SK-N-SH treated with all-trans-retinoic acid at 6 μM for 48 hours (cell line): ENCODE measurements at regions not wholly inside any gene's neighbourhood (a gene's known extent, or its start where the extent isn't known, plus 50 kb on each side); places are given as distances from the start of the nearest gene placed in this dataset.

Experiments
- ATAC-seq: fragments of 200-7000 bp; cut with Tn5 transposase; 3 replicates; pipeline ENCODE4 v1.9.1; 2020; ENCODE audit warnings: mild to moderate bottlenecking, moderate library complexity
- ARNTL ChIP-seq: fragments of 450-650 bp; formaldehyde crosslinking; IDR thresholded peaks from 2 replicates; pipeline ENCODE4 v1.5.0; 2020; ENCODE audit warnings: low read depth, mild to moderate bottlenecking, moderate library complexity, borderline replicate concordance
- BACH2 ChIP-seq: fragments of 250-450 bp; sonication (Bioruptor Pico); IDR thresholded peaks from 2 replicates; pipeline ENCODE4 v1.9.0; 2021; ENCODE audit warnings: mild to moderate bottlenecking, borderline replicate concordance
- CSDC2 ChIP-seq: fragments of 250-450 bp; sonication (Bioruptor Pico); IDR thresholded peaks from 2 replicates; pipeline ENCODE4 v1.5.0; 2020; ENCODE audit warnings: mild to moderate bottlenecking, moderate library complexity
- ESRRG ChIP-seq: fragments of 250-450 bp; sonication (Bioruptor Pico); IDR thresholded peaks from 2 replicates; pipeline ENCODE4 v1.6.1; 2021; ENCODE audit warnings: mild to moderate bottlenecking
- GLIS3 ChIP-seq: fragments of 250-450 bp; sonication (Bioruptor Pico); IDR thresholded peaks from 2 replicates; pipeline ENCODE4 v1.5.0; 2020; ENCODE audit warnings: mild to moderate bottlenecking, moderate library complexity
- ISL1 ChIP-seq: fragments of 250-450 bp; sonication (Bioruptor Pico); IDR thresholded peaks from 2 replicates; pipeline ENCODE4 v2.1.2; 2022; ENCODE audit warnings: mild to moderate bottlenecking, moderate library complexity
- OSR1 ChIP-seq: fragments of 250-450 bp; sonication (Bioruptor Pico); IDR thresholded peaks from 2 replicates; pipeline ENCODE4 v1.8.0; 2022; ENCODE audit warnings: moderate library complexity, mild to moderate bottlenecking, inconsistent platforms
- PATZ1 ChIP-seq: fragments of 250-450 bp; sonication (Bioruptor Pico); IDR thresholded peaks from 2 replicates; pipeline ENCODE4 v1.8.0; 2020; ENCODE audit warnings: mild to moderate bottlenecking, moderate library complexity, borderline replicate concordance
- POU6F1 ChIP-seq: fragments of 250-450 bp; sonication (Bioruptor Pico); IDR thresholded peaks from 2 replicates; pipeline ENCODE4 v1.8.0; 2021; ENCODE audit warnings: low read depth, mild to moderate bottlenecking, moderate library complexity, borderline replicate concordance
- PPARA ChIP-seq: fragments of 250-450 bp; sonication (Bioruptor Pico); IDR thresholded peaks from 2 replicates; pipeline ENCODE4 v1.5.0; 2020; ENCODE audit warnings: mild to moderate bottlenecking, borderline replicate concordance
- RARB ChIP-seq: fragments of 250-450 bp; sonication (Bioruptor Pico); IDR thresholded peaks from 2 replicates; pipeline ENCODE4 v1.8.0; 2021; ENCODE audit warnings: mild to moderate bottlenecking, moderate library complexity
- SNAI2 ChIP-seq: fragments of 250-450 bp; sonication (Bioruptor Pico); IDR thresholded peaks from 2 replicates; pipeline ENCODE4 v1.5.0; 2020; ENCODE audit warnings: mild to moderate bottlenecking, moderate library complexity
- TCF4 ChIP-seq: fragments of 250-450 bp; sonication (Bioruptor Pico); IDR thresholded peaks from 2 replicates; pipeline ENCODE4 v1.8.0; 2021; ENCODE audit warnings: mild to moderate bottlenecking, moderate library complexity, borderline replicate concordance
- TSHZ2 ChIP-seq: fragments of 250-450 bp; sonication (Bioruptor Pico); IDR thresholded peaks from 2 replicates; pipeline ENCODE4 v1.5.0; 2020; ENCODE audit warnings: mild to moderate bottlenecking, moderate library complexity
- ZFP3 ChIP-seq: fragments of 250-450 bp; sonication (Bioruptor Pico); IDR thresholded peaks from 2 replicates; pipeline ENCODE4 v1.5.0; 2020; ENCODE audit warnings: mild to moderate bottlenecking, moderate library complexity
- ZFP30 ChIP-seq: fragments of 450-650 bp; formaldehyde crosslinking; IDR thresholded peaks from 2 replicates; pipeline ENCODE4 v1.5.0; 2022; ENCODE audit warnings: mild to moderate bottlenecking, moderate library complexity
- ZNF565 ChIP-seq: fragments of 450-650 bp; formaldehyde crosslinking; conservative IDR thresholded peaks from 2 replicates; pipeline ENCODE4 v1.5.0; 2020; ENCODE audit warnings: low read depth, mild to moderate bottlenecking, moderate library complexity
- ZNF70 ChIP-seq: fragments of 450-650 bp; formaldehyde crosslinking; IDR thresholded peaks from 2 replicates; pipeline ENCODE4 v1.5.0; 2020; ENCODE audit warnings: mild to moderate bottlenecking, moderate library complexity
- ZNF8 ChIP-seq: fragments of 450-650 bp; formaldehyde crosslinking; IDR thresholded peaks from 2 replicates; pipeline ENCODE4 v1.5.0; 2020; ENCODE audit warnings: mild to moderate bottlenecking, moderate library complexity
- TF ChIP-seq, protein P1 (sequence below): fragments of 250-450 bp; sonication (Bioruptor Pico); IDR thresholded peaks from 2 replicates; pipeline ENCODE4 v1.5.1; 2021; ENCODE audit warnings: mild to moderate bottlenecking, moderate library complexity

DNA sequence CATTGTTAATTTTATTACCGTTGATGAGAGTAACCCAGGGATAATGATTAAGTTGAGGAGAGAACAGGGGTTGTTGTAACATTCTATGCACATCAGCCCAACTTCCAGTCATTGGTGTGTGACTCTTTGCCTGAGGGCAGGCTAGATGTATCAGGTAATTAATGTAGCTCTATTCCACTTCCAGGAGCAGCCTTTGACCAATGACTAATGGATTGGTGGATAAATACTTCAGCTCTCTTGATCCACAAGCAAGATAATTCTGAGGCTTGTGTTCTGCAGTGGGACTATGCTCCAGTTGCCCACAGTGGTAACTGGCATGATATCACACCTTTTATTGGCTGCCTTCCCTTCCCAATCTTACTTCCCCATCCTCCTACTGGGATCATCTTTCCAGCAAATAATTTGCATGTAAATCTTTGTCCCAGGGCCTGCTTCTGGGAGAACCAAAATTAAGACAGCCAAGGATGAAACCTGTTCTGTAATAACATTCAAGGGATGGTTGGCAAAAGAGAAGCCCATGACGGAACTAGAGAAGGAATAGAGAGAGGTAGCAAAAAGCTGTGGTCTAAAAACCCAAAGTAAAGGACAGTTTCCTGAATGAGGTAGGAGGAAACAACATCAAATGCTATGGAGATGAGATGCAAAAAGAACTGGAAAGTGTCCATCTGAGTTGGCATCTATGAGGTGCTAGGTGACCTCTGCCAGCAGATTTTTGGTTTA, 241.4 kb upstream of the RPS6KA3 start:
- TF ChIP-seq, protein P1, sequence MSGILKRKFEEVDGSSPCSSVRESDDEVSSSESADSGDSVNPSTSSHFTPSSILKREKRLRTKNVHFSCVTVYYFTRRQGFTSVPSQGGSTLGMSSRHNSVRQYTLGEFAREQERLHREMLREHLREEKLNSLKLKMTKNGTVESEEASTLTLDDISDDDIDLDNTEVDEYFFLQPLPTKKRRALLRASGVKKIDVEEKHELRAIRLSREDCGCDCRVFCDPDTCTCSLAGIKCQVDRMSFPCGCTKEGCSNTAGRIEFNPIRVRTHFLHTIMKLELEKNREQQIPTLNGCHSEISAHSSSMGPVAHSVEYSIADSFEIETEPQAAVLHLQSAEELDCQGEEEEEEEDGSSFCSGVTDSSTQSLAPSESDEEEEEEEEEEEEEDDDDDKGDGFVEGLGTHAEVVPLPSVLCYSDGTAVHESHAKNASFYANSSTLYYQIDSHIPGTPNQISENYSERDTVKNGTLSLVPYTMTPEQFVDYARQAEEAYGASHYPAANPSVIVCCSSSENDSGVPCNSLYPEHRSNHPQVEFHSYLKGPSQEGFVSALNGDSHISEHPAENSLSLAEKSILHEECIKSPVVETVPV, result no peak
- TF ChIP-seq OSR1 (no peak), BACH2 (CRISPR knock-in tag) (no peak), ESRRG (CRISPR knock-in tag) (no peak), ZNF565 (CRISPR knock-in tag) (no peak), ARNTL (CRISPR knock-in tag) (no peak), ZNF8 (no peak), GLIS3 (CRISPR knock-in tag) (no peak)
- TF ChIP-seq, all 23 proteins: peak for 0
- ATAC-seq, result no peak

GRCh38 chrX:20506739-20507138, 240.0 kb upstream of the RPS6KA3 start:
- no peak for ATAC-seq
- TF ChIP-seq ISL1 (no peak), PPARA (CRISPR knock-in tag) (no peak), TCF4 (CRISPR knock-in tag) (no peak), ARNTL (CRISPR knock-in tag) (no peak), ZFP3 (no peak)

DNA sequence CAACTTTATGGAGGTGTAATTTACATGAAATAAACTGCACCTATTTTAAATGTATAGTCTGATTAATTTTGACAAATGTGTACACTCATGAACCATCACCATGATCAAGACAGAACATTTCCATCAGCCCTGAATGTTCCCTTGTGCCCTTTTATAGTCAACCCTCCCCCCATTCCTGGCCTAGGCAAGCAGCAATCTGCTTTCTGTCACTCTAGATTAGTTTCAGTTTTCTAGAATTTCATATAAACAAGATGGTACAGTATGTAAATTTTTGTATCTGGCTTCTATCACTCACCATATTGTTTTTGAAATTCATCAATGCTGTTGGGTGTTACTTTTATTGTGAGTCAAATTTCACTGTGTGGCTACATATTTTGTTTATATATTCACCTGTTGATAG, 234.2 kb upstream of the RPS6KA3 start:
- no peak for TF ChIP-seq POU6F1 (CRISPR knock-in tag)
- TF ChIP-seq BACH2 (CRISPR knock-in tag), result no peak
- TF ChIP-seq RARB (CRISPR knock-in tag), result no peak
- TF ChIP-seq ZNF70, result no peak
- TF ChIP-seq SNAI2 (CRISPR knock-in tag), result no peak
- no peak for TF ChIP-seq ARNTL (CRISPR knock-in tag)
- no peak for ATAC-seq

DNA sequence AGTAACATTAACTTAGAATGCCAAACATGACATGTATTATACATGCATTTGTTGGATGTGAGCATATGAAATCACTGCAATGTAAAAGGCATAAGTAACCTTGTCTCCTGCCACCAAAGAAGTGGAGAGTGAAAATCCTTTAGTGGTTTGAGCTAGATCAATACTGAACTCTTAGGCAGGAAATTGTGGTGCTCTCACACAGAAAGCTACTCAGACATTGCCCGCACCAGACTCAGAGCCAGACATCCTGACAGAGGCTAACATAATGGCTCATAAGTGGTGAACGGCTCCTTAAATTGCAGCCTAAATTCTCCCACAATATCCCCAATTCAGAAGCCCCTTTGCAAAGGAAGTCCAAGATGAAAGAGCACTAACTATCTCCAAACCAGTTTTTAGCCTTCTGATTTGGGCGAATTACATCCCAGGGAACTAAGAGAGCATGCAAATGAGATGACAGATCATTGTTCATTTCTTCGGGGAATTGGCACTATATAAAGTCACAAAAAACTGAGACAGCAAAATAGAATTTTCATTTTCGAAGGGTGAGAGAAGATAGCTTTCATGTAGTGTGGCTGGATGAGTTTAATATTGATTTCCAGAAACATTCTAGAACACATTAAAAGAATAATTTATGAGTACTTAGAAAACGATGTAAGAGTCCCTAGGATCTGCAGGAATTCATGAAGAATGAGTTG, 233.6 kb upstream of the RPS6KA3 start:
- peak; percentile 46 for ATAC-seq
- TF ChIP-seq ISL1 (no peak), ZNF565 (CRISPR knock-in tag) (no peak), ZFP30 (CRISPR knock-in tag) (no peak), ZFP3 (no peak), PATZ1 (CRISPR knock-in tag) (no peak), ZNF8 (no peak), BACH2 (CRISPR knock-in tag) (no peak), TSHZ2 (CRISPR knock-in tag) (no peak), SNAI2 (CRISPR knock-in tag) (no peak), ESRRG (CRISPR knock-in tag) (no peak), CSDC2 (CRISPR knock-in tag) (no peak), RARB (CRISPR knock-in tag) (no peak), PPARA (CRISPR knock-in tag) (no peak), TCF4 (CRISPR knock-in tag) (no peak), GLIS3 (CRISPR knock-in tag) (no peak)
- TF ChIP-seq, protein P1, result no peak
